ENCODE measurements at regions not wholly inside any gene's neighbourhood (a gene's known extent, or its start where the extent isn't known, plus 50 kb on each side); places are given as distances from the start of the nearest gene placed in this dataset.

DNA sequence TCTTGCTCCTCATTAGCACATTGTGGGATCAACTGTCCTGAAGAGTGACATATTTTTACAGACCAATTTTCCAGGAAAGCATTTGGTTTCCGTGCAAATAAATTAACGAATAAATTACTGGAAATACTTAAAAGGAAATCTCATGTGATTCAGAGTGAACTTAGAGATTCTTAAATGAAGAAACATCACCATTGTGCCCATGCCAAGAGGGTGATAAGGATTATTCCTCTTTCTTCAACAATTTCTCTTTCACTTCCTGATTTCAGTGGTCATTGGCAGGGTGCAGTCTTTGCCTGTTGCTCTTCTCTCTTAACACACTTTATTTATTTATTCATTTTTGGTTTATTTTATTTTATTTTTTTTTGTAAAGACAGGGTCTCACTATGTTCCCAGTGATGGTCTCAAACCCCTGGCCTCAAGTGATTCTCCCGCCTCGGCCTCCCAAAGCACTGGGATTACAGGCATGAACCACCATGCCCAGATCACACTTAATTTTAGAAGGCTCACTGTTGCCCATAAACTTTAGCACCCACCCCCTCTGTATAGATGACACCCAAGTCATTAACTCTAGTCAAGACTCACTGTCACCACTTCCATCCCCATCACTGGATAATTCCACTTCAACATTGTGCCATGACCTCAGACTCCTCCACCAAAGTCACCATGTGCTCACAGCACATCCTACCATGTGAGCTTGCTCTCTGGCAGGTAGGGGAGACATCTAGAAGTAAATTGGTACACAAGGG is 92.6 kb upstream of the CERS6 start:
- no peak for DNase-seq
- Mint-ChIP-seq H3K36me3 (ENCODE audit: unreplicated experiment) (no peaks in the 10 kb centered on the region), H3K27ac (ENCODE audit: unreplicated experiment) (no peak overlapping the region), H3K27me3 (ENCODE audit: unreplicated experiment) (no peaks in the 10 kb centered on the region), H3K9me3 (ENCODE audit: unreplicated experiment) (no peaks in the 10 kb centered on the region), H3K4me1 (ENCODE audit: low read depth, unreplicated experiment) (peaks cover 2% of the 10 kb centered on the region), H3K4me3 (ENCODE audit: unreplicated experiment) (no peak overlapping the region)
- TF ChIP-seq, protein P1, sequence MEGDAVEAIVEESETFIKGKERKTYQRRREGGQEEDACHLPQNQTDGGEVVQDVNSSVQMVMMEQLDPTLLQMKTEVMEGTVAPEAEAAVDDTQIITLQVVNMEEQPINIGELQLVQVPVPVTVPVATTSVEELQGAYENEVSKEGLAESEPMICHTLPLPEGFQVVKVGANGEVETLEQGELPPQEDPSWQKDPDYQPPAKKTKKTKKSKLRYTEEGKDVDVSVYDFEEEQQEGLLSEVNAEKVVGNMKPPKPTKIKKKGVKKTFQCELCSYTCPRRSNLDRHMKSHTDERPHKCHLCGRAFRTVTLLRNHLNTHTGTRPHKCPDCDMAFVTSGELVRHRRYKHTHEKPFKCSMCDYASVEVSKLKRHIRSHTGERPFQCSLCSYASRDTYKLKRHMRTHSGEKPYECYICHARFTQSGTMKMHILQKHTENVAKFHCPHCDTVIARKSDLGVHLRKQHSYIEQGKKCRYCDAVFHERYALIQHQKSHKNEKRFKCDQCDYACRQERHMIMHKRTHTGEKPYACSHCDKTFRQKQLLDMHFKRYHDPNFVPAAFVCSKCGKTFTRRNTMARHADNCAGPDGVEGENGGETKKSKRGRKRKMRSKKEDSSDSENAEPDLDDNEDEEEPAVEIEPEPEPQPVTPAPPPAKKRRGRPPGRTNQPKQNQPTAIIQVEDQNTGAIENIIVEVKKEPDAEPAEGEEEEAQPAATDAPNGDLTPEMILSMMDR (IDR thresholded peaks at IDR 0.05; ENCODE audit: partially characterized antibody, unreplicated experiment): no peak

DNA sequence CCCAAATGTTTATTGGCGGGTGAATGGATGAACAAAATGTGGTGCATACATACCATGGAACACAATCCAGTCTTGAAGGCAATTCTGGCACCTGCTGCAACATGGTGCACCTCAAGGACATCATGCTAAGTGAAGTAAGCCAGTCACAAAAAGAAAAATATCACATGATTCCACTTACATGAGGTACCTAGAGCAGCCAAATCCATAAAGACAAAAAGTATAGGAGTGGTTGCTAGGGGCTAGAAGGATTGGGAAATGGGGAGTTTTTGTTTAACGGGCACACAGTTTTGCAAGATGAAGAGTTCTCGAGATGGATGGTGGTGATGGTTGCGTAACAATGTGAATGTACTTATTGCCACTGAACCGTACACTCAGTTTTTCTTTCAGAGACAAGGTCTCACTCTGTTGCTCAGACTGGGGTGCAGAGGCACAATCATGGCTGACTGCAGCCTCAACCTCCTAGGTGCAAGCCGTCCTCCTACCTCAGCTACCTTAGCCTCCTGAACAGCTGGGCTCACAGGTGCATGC is 90.9 kb upstream of the CERS6 start:
- no peak for DNase-seq
- no peaks in the 10 kb centered on the region for H3K27me3 Mint-ChIP-seq (ENCODE audit: unreplicated experiment)
- no peaks in the 10 kb centered on the region for H3K36me3 Mint-ChIP-seq (ENCODE audit: unreplicated experiment)
- no peaks in the 10 kb centered on the region for H3K9me3 Mint-ChIP-seq (ENCODE audit: unreplicated experiment)
- peaks cover 2% of the 10 kb centered on the region for H3K4me1 Mint-ChIP-seq (ENCODE audit: low read depth, unreplicated experiment)
- H3K27ac Mint-ChIP-seq (ENCODE audit: unreplicated experiment): no peak overlapping the region
- H3K4me3 Mint-ChIP-seq (ENCODE audit: unreplicated experiment): no peak overlapping the region
- TF ChIP-seq, protein P1 (IDR thresholded peaks at IDR 0.05; ENCODE audit: partially characterized antibody, unreplicated experiment): no peak

DNA sequence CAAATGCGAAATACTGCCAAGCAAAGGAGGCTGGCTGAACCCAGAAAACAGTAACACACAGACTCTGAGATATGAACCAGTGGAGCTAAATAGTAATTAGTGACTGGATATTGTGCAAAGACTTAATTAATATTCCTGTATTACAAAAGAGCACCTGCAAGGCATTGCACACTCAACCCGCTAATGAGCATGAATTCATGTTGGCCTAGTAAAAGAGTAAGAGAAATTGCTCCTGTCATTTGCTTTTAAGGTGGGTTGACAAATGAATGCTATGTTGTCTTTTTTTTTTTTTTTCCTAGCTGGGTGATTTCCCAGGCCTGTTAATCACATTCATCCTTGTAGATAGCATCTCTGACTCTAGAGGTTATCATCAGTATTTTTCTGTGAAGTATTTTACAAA is 87.0 kb upstream of the CERS6 start:
- TF ChIP-seq, protein P1 (IDR thresholded peaks at IDR 0.05; ENCODE audit: partially characterized antibody, unreplicated experiment): no peak
- Mint-ChIP-seq H3K36me3 (ENCODE audit: unreplicated experiment) (peaks cover 25% of the 10 kb centered on the region), H3K4me1 (ENCODE audit: low read depth, unreplicated experiment) (no peaks in the 10 kb centered on the region), H3K4me3 (ENCODE audit: unreplicated experiment) (no peak overlapping the region), H3K27me3 (ENCODE audit: unreplicated experiment) (peaks cover 2% of the 10 kb centered on the region), H3K27ac (ENCODE audit: unreplicated experiment) (no peak overlapping the region), H3K9me3 (ENCODE audit: unreplicated experiment) (peaks cover 2% of the 10 kb centered on the region)
- no peak for DNase-seq

DNA sequence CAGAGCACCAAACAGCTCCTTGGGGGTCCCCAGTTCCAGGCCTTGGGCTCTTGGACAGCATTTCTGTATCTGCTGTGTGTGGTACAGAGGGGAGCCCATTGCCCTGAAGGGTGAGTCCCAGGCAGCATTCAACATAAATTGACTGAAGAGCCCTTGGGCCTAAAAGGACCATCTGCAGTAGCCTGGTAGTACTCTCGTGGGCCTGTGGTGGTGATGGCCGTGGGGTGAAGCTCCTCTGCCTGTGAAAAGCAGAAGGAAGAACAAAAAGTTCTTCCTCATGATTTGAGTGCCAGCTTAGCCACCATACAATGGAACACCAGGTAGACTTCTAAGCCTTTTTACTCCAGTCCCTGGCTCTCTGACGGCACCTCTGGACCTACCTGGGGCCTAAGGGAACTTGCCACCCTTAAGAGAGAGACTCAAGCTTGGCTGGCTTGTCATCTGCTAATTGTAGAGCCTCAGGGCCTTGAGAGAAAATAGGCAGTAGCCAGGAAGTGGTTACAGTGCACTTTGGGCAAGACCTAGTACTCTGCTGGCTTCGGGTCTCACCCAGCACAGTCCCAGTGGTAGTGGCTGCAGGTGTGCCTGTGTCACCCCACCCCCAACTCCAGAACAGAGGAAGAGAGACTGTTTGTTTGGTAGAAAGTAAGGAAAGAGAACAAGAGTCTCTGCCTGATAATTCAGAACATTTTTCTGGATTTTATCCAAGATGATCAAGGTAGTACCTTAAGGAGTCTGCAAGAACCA is 84.6 kb upstream of the CERS6 start:
- Mint-ChIP-seq H3K9me3 (ENCODE audit: unreplicated experiment) (peaks cover 2% of the 10 kb centered on the region), H3K4me3 (ENCODE audit: unreplicated experiment) (no peak overlapping the region), H3K36me3 (ENCODE audit: unreplicated experiment) (peaks cover 26% of the 10 kb centered on the region), H3K27ac (ENCODE audit: unreplicated experiment) (no peak overlapping the region), H3K27me3 (ENCODE audit: unreplicated experiment) (peaks cover 2% of the 10 kb centered on the region), H3K4me1 (ENCODE audit: low read depth, unreplicated experiment) (no peaks in the 10 kb centered on the region)
- no peak for DNase-seq
- TF ChIP-seq, protein P1 (IDR thresholded peaks at IDR 0.05; ENCODE audit: partially characterized antibody, unreplicated experiment): no peak

DNA sequence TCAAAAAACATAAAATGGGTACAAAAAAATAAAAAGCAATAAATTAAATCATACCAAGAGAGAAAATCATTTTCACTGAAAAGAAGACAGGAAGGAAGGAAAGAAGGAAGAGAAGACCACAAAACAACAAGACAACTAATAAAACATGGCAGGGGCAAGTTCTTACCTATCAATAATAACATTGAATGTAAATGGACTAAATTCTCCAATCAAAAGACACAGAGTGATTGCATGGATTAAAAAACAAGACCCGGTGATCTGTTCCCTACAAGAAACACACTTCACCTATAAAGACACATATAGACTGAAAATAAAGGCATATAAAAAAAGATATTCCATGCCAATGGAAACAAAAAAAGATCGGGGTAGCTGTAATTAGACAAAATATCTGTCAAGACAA is 82.6 kb upstream of the CERS6 start:
- Mint-ChIP-seq H3K27ac (ENCODE audit: unreplicated experiment) (no peak overlapping the region), H3K4me1 (ENCODE audit: low read depth, unreplicated experiment) (no peaks in the 10 kb centered on the region), H3K4me3 (ENCODE audit: unreplicated experiment) (no peak overlapping the region), H3K27me3 (ENCODE audit: unreplicated experiment) (peaks cover 2% of the 10 kb centered on the region), H3K9me3 (ENCODE audit: unreplicated experiment) (peaks cover 2% of the 10 kb centered on the region), H3K36me3 (ENCODE audit: unreplicated experiment) (peaks cover 35% of the 10 kb centered on the region)
- no peak for DNase-seq
- TF ChIP-seq, protein P1 (IDR thresholded peaks at IDR 0.05; ENCODE audit: partially characterized antibody, unreplicated experiment): no peak
